Stimulated activated effector memory CD8-positive, alpha-beta T cell treated with anti-CD3 and anti-CD28 coated beads, Interleukin-12 subunit alpha, Interleukin-12 subunit beta, amount 100 ng/mL, for 72 hours (primary cell): ENCODE measurements at regions not wholly inside any gene's neighbourhood (a gene's known extent, or its start where the extent isn't known, plus 50 kb on each side); places are given as distances from the start of the nearest gene placed in this dataset.

Experiments used
- ATAC-seq: fragments of 150-1000 bp; cut with Tn5 transposase; 2 replicates; pipeline ENCODE4 v1.10.0; 2021
- DNase-seq, 2 donors: peaks; one replicate each; pipeline ENCODE4 v3.0.0; 2021 to 2022; ENCODE audit warnings: low spot score in 2 of 2
- H3K27ac Mint-ChIP-seq: one replicate; pipeline ENCODE4 v1.8.0; 2022; ENCODE audit warnings: mild to moderate bottlenecking, mixed read lengths
- H3K36me3 Mint-ChIP-seq: one replicate; pipeline ENCODE4 v1.8.0; 2022; ENCODE audit warnings: mild to moderate bottlenecking, mixed read lengths
- H3K4me1 Mint-ChIP-seq: one replicate; pipeline ENCODE4 v1.8.0; 2022; ENCODE audit warnings: mixed read lengths
- H3K4me3 Mint-ChIP-seq: one replicate; pipeline ENCODE4 v1.8.0; 2022; ENCODE audit warnings: mild to moderate bottlenecking, mixed read lengths
- H3K9me3 Mint-ChIP-seq: one replicate; pipeline ENCODE4 v1.8.0; 2022; ENCODE audit warnings: mixed read lengths

GRCh38 chr3:164927728-164928127 lies 150.6 kb downstream of the SI start:
- peaks cover 26% of the 10 kb centered on the region for H3K9me3 Mint-ChIP-seq
- no peak overlapping the region for H3K27ac Mint-ChIP-seq
- ATAC-seq (no peak), DNase-seq (no peak)
- H3K4me3 Mint-ChIP-seq: no peak overlapping the region
- H3K4me1 Mint-ChIP-seq: no peaks in the 10 kb centered on the region
- no peaks in the 10 kb centered on the region for H3K36me3 Mint-ChIP-seq

- Mint-ChIP-seq H3K4me1 (no peaks in the 10 kb centered on the region), H3K36me3 (no peaks in the 10 kb centered on the region), H3K27ac (no peak overlapping the region), H3K9me3 (peaks cover 14% of the 10 kb centered on the region), H3K4me3 (no peak overlapping the region)
- DNase-seq: no peak
- no peak for ATAC-seq
These were observed 159.4 kb downstream of the SI start for GRCh38 chr3:164918905-164919304.

GRCh38 chr3:164912916-164913315 lies 165.4 kb downstream of the SI start:
- Mint-ChIP-seq H3K36me3 (no peaks in the 10 kb centered on the region), H3K4me3 (no peak overlapping the region), H3K27ac (no peak overlapping the region), H3K9me3 (peaks cover 17% of the 10 kb centered on the region), H3K4me1 (no peaks in the 10 kb centered on the region)
- ATAC-seq (no peak), DNase-seq (no peak)

GRCh38 chr3:164903820-164904451 lies 174.4 kb downstream of the SI start:
- Mint-ChIP-seq H3K27ac (no peak overlapping the region), H3K9me3 (peaks cover 20% of the 10 kb centered on the region), H3K36me3 (no peaks in the 10 kb centered on the region), H3K4me3 (no peak overlapping the region), H3K4me1 (no peaks in the 10 kb centered on the region)
- ATAC-seq (no peak), DNase-seq (no peak)

- Mint-ChIP-seq H3K9me3 (peaks cover 25% of the 10 kb centered on the region), H3K27ac (no peak overlapping the region), H3K4me3 (no peak overlapping the region), H3K4me1 (no peaks in the 10 kb centered on the region), H3K36me3 (no peaks in the 10 kb centered on the region)
- DNase-seq: no peak
- ATAC-seq: no peak
These were observed 181.0 kb downstream of the SI start for GRCh38 chr3:164897342-164897741.

- Mint-ChIP-seq H3K27ac (no peak overlapping the region), H3K4me3 (no peak overlapping the region), H3K9me3 (peaks cover 22% of the 10 kb centered on the region), H3K4me1 (no peaks in the 10 kb centered on the region), H3K36me3 (no peaks in the 10 kb centered on the region)
- ATAC-seq (no peak), DNase-seq (no peak)
These were observed 188.2 kb downstream of the SI start for GRCh38 chr3:164890061-164890460.

GRCh38 chr3:164883171-164883570 lies 195.1 kb downstream of the SI start:
- Mint-ChIP-seq H3K9me3 (peaks cover 6% of the 10 kb centered on the region), H3K4me1 (no peaks in the 10 kb centered on the region), H3K4me3 (no peak overlapping the region), H3K27ac (no peak overlapping the region), H3K36me3 (no peaks in the 10 kb centered on the region)
- DNase-seq (no peak), ATAC-seq (no peak)

GRCh38 chr3:164879201-164879600 lies 199.1 kb downstream of the SI start:
- peaks cover 8% of the 10 kb centered on the region for H3K9me3 Mint-ChIP-seq
- no peak overlapping the region for H3K27ac Mint-ChIP-seq
- no peaks in the 10 kb centered on the region for H3K4me1 Mint-ChIP-seq
- DNase-seq (no peak), ATAC-seq (no peak)
- no peak overlapping the region for H3K4me3 Mint-ChIP-seq
- no peaks in the 10 kb centered on the region for H3K36me3 Mint-ChIP-seq

GRCh38 chr3:164864454-164864853 lies 213.8 kb downstream of the SI start:
- no peaks in the 10 kb centered on the region for H3K4me1 Mint-ChIP-seq
- H3K36me3 Mint-ChIP-seq: no peaks in the 10 kb centered on the region
- no peak for ATAC-seq
- peaks cover 20% of the 10 kb centered on the region for H3K9me3 Mint-ChIP-seq
- no peak overlapping the region for H3K4me3 Mint-ChIP-seq
- H3K27ac Mint-ChIP-seq: no peak overlapping the region
- DNase-seq: no peak

- Mint-ChIP-seq H3K4me3 (no peak overlapping the region), H3K4me1 (no peaks in the 10 kb centered on the region), H3K36me3 (no peaks in the 10 kb centered on the region), H3K9me3 (peaks cover 13% of the 10 kb centered on the region), H3K27ac (no peak overlapping the region)
- DNase-seq (no peak), ATAC-seq (no peak)
These were observed 225.4 kb downstream of the SI start for GRCh38 chr3:164852866-164853265.

- Mint-ChIP-seq H3K36me3 (no peaks in the 10 kb centered on the region), H3K9me3 (peaks cover 10% of the 10 kb centered on the region), H3K4me1 (no peaks in the 10 kb centered on the region), H3K27ac (no peak overlapping the region), H3K4me3 (no peak overlapping the region)
- DNase-seq (no peak), ATAC-seq (no peak)
These were observed 226.4 kb downstream of the SI start for GRCh38 chr3:164851905-164852304.

- DNase-seq: no peak
- H3K4me3 Mint-ChIP-seq: no peak overlapping the region
- no peak for ATAC-seq
These were observed 227.1 kb downstream of the SI start for GRCh38 chr3:164851204-164851603.

GRCh38 chr3:164848923-164849322 lies 229.4 kb downstream of the SI start:
- no peaks in the 10 kb centered on the region for H3K4me1 Mint-ChIP-seq
- H3K9me3 Mint-ChIP-seq: peaks cover 10% of the 10 kb centered on the region
- DNase-seq: no peak
- H3K4me3 Mint-ChIP-seq: no peak overlapping the region
- no peak overlapping the region for H3K27ac Mint-ChIP-seq
- no peak for ATAC-seq
- H3K36me3 Mint-ChIP-seq: no peaks in the 10 kb centered on the region

More at GRCh38 chr3:164851204-164851603, 227.1 kb downstream of the SI start:
- Mint-ChIP-seq H3K27ac (no peak overlapping the region), H3K36me3 (no peaks in the 10 kb centered on the region), H3K4me1 (no peaks in the 10 kb centered on the region), H3K9me3 (peaks cover 10% of the 10 kb centered on the region)

- peaks cover 9% of the 10 kb centered on the region for H3K9me3 Mint-ChIP-seq
- H3K4me1 Mint-ChIP-seq: no peaks in the 10 kb centered on the region
- ATAC-seq (no peak), DNase-seq (no peak)
- H3K4me3 Mint-ChIP-seq: no peak overlapping the region
- no peaks in the 10 kb centered on the region for H3K36me3 Mint-ChIP-seq
- no peak overlapping the region for H3K27ac Mint-ChIP-seq
These were observed 232.6 kb downstream of the SI start for GRCh38 chr3:164845739-164846138.

GRCh38 chr3:164832216-164832615 lies 246.1 kb downstream of the SI start:
- no peak overlapping the region for H3K4me3 Mint-ChIP-seq
- no peak for ATAC-seq
- no peaks in the 10 kb centered on the region for H3K4me1 Mint-ChIP-seq
- H3K27ac Mint-ChIP-seq: no peak overlapping the region
- no peak for DNase-seq
- no peaks in the 10 kb centered on the region for H3K36me3 Mint-ChIP-seq
- H3K9me3 Mint-ChIP-seq: peaks cover 9% of the 10 kb centered on the region

GRCh38 chr3:164818318-164818717 lies 260.0 kb downstream of the SI start:
- Mint-ChIP-seq H3K9me3 (peaks cover 10% of the 10 kb centered on the region), H3K27ac (no peak overlapping the region), H3K4me3 (no peak overlapping the region), H3K4me1 (no peaks in the 10 kb centered on the region), H3K36me3 (no peaks in the 10 kb centered on the region)
- no peak for ATAC-seq
- no peak for DNase-seq

GRCh38 chr3:164814106-164814505 lies 264.2 kb downstream of the SI start:
- H3K4me1 Mint-ChIP-seq: no peaks in the 10 kb centered on the region
- H3K9me3 Mint-ChIP-seq: peaks cover 4% of the 10 kb centered on the region
- H3K27ac Mint-ChIP-seq: no peak overlapping the region
- H3K36me3 Mint-ChIP-seq: no peaks in the 10 kb centered on the region
- no peak overlapping the region for H3K4me3 Mint-ChIP-seq
- no peak for ATAC-seq
- DNase-seq: no peak
